Keratinocyte (primary cell): ENCODE measurements at regions not wholly inside any gene's neighbourhood (a gene's known extent, or its start where the extent isn't known, plus 50 kb on each side); places are given as distances from the start of the nearest gene placed in this dataset.

Source experiments
- CTCF ChIP-seq, 3 experiments: IDR thresholded peaks in 1 of 3; conservative IDR thresholded peaks in 1 of 3; optimal IDR thresholded peaks in 1 of 3; 2 replicates in 2 of 3; 3 replicates in 1 of 3; pipeline versions ENCODE3 to v1.5.1; 2011; ENCODE audit warnings: low read length in 3 of 3, mild to moderate bottlenecking in 3 of 3, moderate library complexity in 2 of 3, control low read depth in 1 of 3, inconsistent platforms in 1 of 3; ENCODE audit not compliant: insufficient read depth in 2 of 3; ENCODE audit errors: extremely low read depth in 1 of 3
- EZH2 ChIP-seq: IDR thresholded peaks from one replicate; pipeline ENCODE4 v1.6.1; 2012; ENCODE audit warnings: inconsistent platforms, mild to moderate bottlenecking, low read length, moderate library complexity

- TF ChIP-seq CTCF (optimal IDR thresholded peaks at IDR 0.05 in 1 of 3, IDR thresholded peaks at IDR 0.05 in 1 of 3, conservative IDR thresholded peaks at IDR 0.05 in 1 of 3; ENCODE audit: extremely low read depth in 1 of 3, insufficient read depth in 2 of 3, low read length in 3 of 3) (no peak), EZH2 (no peak)
These were observed 423.0 kb upstream of the BRINP1 start for GRCh38 chr9:119792242-119792641.
